GM10248 (cell line): ENCODE measurements at regions not wholly inside any gene's neighbourhood (a gene's known extent, or its start where the extent isn't known, plus 50 kb on each side); places are given as distances from the start of the nearest gene placed in this dataset.

ENCODE experiments used
- CTCF ChIA-PET: fragments of 300-600 bp; sonication (Branson Sonifier 250); formaldehyde crosslinking; extraction: SDS; loops from one replicate; lab custom pipeline; 2021; ENCODE audit warnings: antibody characterized with exemption; lab: Yijun Ruan, JAX
- POLR2A ChIA-PET: fragments of 350-650 bp; sonication (Branson Sonifier 250); formaldehyde crosslinking; extraction: SDS; loops from one replicate; lab custom pipeline; 2020; ENCODE audit warnings: antibody characterized with exemption; lab: Yijun Ruan, JAX
- DNase-seq: peaks from one replicate; pipeline ENCODE4 v3.0.0; 2012; ENCODE audit errors: extremely low spot score
- CTCF ChIP-seq: IDR thresholded peaks from 2 replicates; pipeline ENCODE4 v1.5.1; 2012; ENCODE audit warnings: mild to moderate bottlenecking, low read depth; ENCODE audit errors: extremely low read depth, missing control alignments, control extremely low read depth

DNA sequence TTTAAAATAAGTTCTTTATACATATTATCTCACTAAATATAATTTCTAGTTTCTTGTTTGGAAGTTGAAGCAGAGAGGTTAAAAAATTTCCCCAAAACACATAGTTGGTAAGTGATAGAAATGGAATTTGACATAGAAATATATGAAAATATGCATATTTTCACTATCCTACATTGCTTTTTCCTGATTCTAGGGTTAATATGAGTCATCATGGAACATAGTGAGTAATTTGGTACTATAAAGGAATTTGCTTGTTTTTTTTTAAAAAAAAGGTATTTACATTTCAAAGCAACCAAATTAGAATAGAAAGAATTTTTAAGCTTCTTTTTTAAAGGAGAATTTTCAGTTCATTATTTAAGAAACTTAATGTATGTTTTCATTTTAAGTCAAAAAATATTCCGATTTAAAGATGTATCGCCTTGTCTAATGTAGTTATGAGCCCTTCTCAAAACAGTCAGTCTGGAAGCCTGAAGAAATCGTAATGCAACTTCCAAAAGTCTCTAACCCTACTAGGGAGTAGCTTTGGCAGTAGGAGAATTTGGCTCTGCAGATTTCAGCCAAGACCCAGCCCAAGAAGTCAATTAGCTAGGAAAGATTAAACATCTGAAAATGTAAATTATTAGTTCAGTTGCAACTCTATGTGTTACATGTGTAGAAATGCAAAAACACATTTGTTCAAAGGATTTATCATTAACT is 147.3 kb downstream of the RDH14 start:
- POLR2A ChIA-PET = no interaction called here
- TF ChIP-seq CTCF = no peak
- DNase-seq = no peak
- CTCF ChIA-PET = interaction anchor here (1.2 to 1.7 kb wide), 4 partner anchors 8 to 34 kb away, joined by 3 to 6 read pairs (median 6); no protein-coding TSS in a partner anchor

DNA sequence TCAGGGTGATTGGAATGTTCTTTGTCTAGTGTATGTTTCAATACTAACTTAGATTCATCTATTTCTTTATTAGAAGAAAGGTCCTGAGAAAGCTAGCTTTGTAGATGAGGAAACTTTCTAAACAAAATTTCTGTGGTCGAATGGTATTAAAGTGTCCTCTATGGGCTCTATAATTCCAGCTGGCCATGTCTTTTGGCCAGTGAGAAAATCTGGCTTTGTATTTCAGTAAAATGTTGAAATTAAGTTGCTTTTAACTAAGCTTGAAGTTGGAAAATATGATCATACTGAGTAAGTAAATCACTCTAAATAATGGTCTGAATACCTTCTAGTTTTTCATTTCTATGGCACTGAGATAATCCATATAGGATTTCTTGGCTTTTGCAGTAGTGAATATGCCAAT is 148.8 kb downstream of the RDH14 start:
- DNase-seq = no peak
- no peak for TF ChIP-seq CTCF
- POLR2A ChIA-PET = no interaction called here
- CTCF ChIA-PET = interaction anchor here (1.2 to 1.8 kb wide), 2 partner anchors 10 to 13 kb away, joined by 3 to 6 read pairs; no protein-coding TSS in a partner anchor

- ChIA-PET CTCF (interaction anchor here (1.8 kb wide), 1 partner anchor 14 kb away, joined by 6 read pairs; no protein-coding TSS in a partner anchor), POLR2A (no interaction called here)
- no peak for DNase-seq
- TF ChIP-seq CTCF = no peak
These were observed 149.9 kb downstream of the RDH14 start for GRCh38 chr2:18410543-18410942.

- ChIA-PET POLR2A (no interaction called here), CTCF (interaction anchor here (1.0 to 1.9 kb wide), 2 partner anchors 10 to 18 kb away, joined by 3 to 6 read pairs; no protein-coding TSS in a partner anchor)
- TF ChIP-seq CTCF = no peak
- DNase-seq = no peak
These were observed 151.8 kb downstream of the RDH14 start for GRCh38 chr2:18408638-18409037.

- CTCF ChIA-PET = no interaction called here
- no peak for TF ChIP-seq CTCF
- POLR2A ChIA-PET = no interaction called here
- DNase-seq = no peak
These were observed 154.2 kb downstream of the RDH14 start for GRCh38 chr2:18406219-18406618.

- peak; percentile 11 for TF ChIP-seq CTCF
- ChIA-PET CTCF (interaction anchor here (0.7 to 1.6 kb wide), 3 partner anchors 16 to 39 kb away, joined by 3 read pairs; no protein-coding TSS in a partner anchor), POLR2A (no interaction called here)
- no peak for DNase-seq
These were observed 155.7 kb downstream of the RDH14 start for GRCh38 chr2:18404708-18405107.
